HuH-7.5 (cell line): ENCODE measurements at regions not wholly inside any gene's neighbourhood (a gene's known extent, or its start where the extent isn't known, plus 50 kb on each side); places are given as distances from the start of the nearest gene placed in this dataset.
A peak's percentile ranks its signal among the peaks of the same experiment; 100 is the strongest.

Experiments used
- DNase-seq: peaks from one replicate; pipeline ENCODE4 v3.0.0; 2011; ENCODE audit warnings: low spot score

- DNase-seq, result no peak
These were observed 53.9 kb upstream of the CTLA4 start for GRCh38 chr2:203813684-203814083.

DNA sequence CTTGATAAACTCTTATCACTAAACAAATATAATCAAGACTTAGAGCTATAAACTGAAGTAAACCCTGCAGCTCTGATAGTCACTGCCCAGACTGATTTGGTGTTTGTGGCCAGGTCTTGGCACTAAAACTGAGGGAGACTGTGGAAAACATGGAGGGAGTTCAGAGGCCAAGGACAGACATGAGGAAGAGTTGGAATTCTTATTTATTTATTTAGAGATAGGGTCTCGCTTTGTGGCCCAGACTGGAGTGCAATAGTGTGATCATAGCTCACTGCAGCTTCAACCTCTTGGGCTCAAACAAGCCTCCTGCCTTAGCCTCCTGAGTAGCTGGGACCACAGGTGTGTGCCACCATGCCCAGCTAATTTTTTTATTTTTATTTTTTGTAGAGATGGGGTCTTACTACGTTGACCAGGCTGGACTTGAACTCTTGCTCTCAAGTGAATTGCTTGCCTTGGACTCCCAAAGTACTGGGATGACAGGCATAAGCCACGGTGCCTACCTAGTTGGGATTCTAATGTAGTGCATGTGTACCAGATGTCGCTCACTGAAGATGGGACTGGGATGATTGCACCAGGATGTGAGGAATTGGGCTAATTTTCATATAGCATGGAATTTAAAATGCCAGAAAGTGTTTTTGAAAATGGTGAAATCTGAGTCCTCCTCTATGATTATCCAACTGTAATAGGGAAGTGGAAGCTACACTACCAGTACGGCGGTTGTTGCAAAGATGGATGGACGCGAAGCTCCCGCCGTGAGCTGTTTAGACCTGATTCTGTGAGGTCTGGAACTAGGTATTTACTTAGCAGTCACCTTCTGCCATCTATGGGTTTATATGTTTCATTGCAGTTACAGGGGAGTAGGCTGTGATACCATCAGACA, 52.7 kb upstream of the CTLA4 start:
- DNase-seq, result peak; percentile 55

DNA sequence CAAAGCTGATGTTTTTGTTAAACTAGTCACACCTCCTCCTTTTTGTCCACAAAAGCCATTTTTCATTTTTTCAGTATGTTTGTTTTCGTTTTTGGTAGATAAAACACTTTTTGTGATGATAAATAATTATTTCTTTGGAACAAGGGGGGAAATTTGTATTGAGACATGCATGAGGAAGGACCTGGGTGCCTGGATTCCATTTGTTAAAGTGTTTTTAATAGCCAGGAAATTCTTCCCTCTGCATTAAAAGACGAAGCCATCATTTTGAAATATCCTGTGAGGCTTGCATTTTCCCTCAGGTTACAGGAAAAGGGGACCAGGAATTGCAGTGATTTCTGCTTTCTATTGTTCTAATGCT, 52.1 kb upstream of the CTLA4 start:
- no peak for DNase-seq

- no peak for DNase-seq
These were observed 50.4 kb upstream of the CTLA4 start for GRCh38 chr2:203817147-203817546.
